Sigmoid colon (tissue), 6 donors: ENCODE measurements at regions not wholly inside any gene's neighbourhood (a gene's known extent, or its start where the extent isn't known, plus 50 kb on each side); places are given as distances from the start of the nearest gene placed in this dataset.
"Not testable (repeated sequence)": the region's sequence is repeated elsewhere in the genome, so short reads cannot be mapped to it uniquely, and the experiment has no call there.

Experiments used
- DNase-seq: peaks from one replicate; pipeline ENCODE4 v3.0.0-alpha.2; 2019
- H3K27ac ChIP-seq, 4 donors: fragments of 200-600 bp; sonication (generic); one replicate each; pipeline ENCODE4 v1.5.1; 2016 to 2019; ENCODE audit warnings: mild to moderate bottlenecking in 1 of 4
- H3K27me3 ChIP-seq, 3 donors: fragments of 200-600 bp; sonication (generic); one replicate each; pipeline ENCODE4 v1.5.1; 2019; ENCODE audit warnings: mild to moderate bottlenecking in 1 of 3
- H3K36me3 ChIP-seq, 4 donors: fragments of 200-600 bp; sonication (generic); one replicate each; pipeline ENCODE4 v1.5.1; 2016 to 2019
- H3K4me1 ChIP-seq, 4 donors: fragments of 200-600 bp; sonication (generic); one replicate each; pipeline ENCODE4 v1.5.1; 2017 to 2019
- H3K4me3 ChIP-seq, 4 donors: fragments of 200-600 bp; sonication (generic); one replicate each; pipeline ENCODE4 v1.5.1; 2017 to 2019; ENCODE audit warnings: mild to moderate bottlenecking in 2 of 4, moderate library complexity in 1 of 4
- H3K9me3 ChIP-seq, 4 donors: fragments of 200-600 bp in 3 of 4; sonication (generic) in 3 of 4; one replicate each; pipeline versions ENCODE4 v1.5.1 to v1.6.1; 2013 to 2019
- CTCF ChIP-seq, 4 experiments: fragments of 450-650 bp in 3 of 4; fragments of 200-600 bp in 1 of 4; IDR thresholded peaks; one replicate each; pipeline ENCODE4 v1.5.1; 2016 to 2019; ENCODE audit warnings: antibody characterized with exemption in 4 of 4, mild to moderate bottlenecking in 3 of 4, moderate library complexity in 2 of 4
- EP300 ChIP-seq, 4 donors: sonication (generic); formaldehyde crosslinking; IDR thresholded peaks; one replicate each; pipeline ENCODE4 v1.6.1; 2017; ENCODE audit warnings: antibody characterized with exemption in 4 of 4
- POLR2A ChIP-seq, 2 donors: fragments of 450-650 bp; IDR thresholded peaks; one replicate each; pipeline ENCODE4 v1.6.1; 2016; ENCODE audit warnings: antibody characterized with exemption in 2 of 2, mild to moderate bottlenecking in 2 of 2, moderate library complexity in 2 of 2
- POLR2AphosphoS5 ChIP-seq, 4 donors: sonication (generic); formaldehyde crosslinking; IDR thresholded peaks; one replicate each; pipeline ENCODE4 v1.6.1; 2017; ENCODE audit warnings: antibody characterized with exemption in 4 of 4
- WGBS, 2 donors: extraction: QIAGEN DNeasy Blood & Tissue Kit; methylation state at CpG; one replicate each; pipeline ENCODE4 v1.1.7; 2013; 5-methylcytosine and 5-hydroxymethylcytosine counted together
- intact Hi-C: fragments of 100-400 bp; cut with DNase I; formaldehyde crosslinking; loops from one replicate; pipeline ENCODE4 v1.15.1; 2023
- donor health status: healthy with polysubstance abuse.
- donor health status: healthy.

GRCh38 chr1:194640322-194640721 lies 1453.9 kb upstream of the B3GALT2 start:
- intact Hi-C loops, result no loop called here
- no peaks in the 10 kb centered on the region for H3K27me3 ChIP-seq
- 93 to 98% methylated on average over 2 of the region's 2 CpGs for WGBS, 2 donors

GRCh38 chr1:194629011-194629410 lies 1442.6 kb upstream of the B3GALT2 start:
- Histone ChIP-seq H3K4me3 (no peak overlapping the region), H3K36me3 (no peaks in the 10 kb centered on the region), H3K4me1 (no peaks in the 10 kb centered on the region), H3K27ac (no peak overlapping the region), H3K27me3 (no peaks in the 10 kb centered on the region), H3K9me3 (no peaks in the 10 kb centered on the region)
- DNase-seq, result no peak
- intact Hi-C loops, result no loop called here
- TF ChIP-seq POLR2A (IDR thresholded peaks at IDR 0.05), result no peak
- no peak for TF ChIP-seq CTCF (IDR thresholded peaks at IDR 0.05)
- TF ChIP-seq EP300 (IDR thresholded peaks at IDR 0.05), result no peak
- no peak for TF ChIP-seq POLR2AphosphoS5 (IDR thresholded peaks at IDR 0.05)
- 69 to 86% methylated on average over 2 of the region's 2 CpGs for WGBS, 2 donors

More at GRCh38 chr1:194640322-194640721, 1453.9 kb upstream of the B3GALT2 start:
- Histone ChIP-seq H3K27ac (no peak overlapping the region), H3K4me1 (no peaks in the 10 kb centered on the region), H3K9me3 (peaks cover 0 to 3% (median 0%) of the 10 kb centered on the region in 4 donors), H3K4me3 (no peak overlapping the region), H3K36me3 (no peaks in the 10 kb centered on the region)
- no peak for TF ChIP-seq POLR2AphosphoS5 (IDR thresholded peaks at IDR 0.05)
- no peak for TF ChIP-seq EP300 (IDR thresholded peaks at IDR 0.05)
- no peak for TF ChIP-seq POLR2A (IDR thresholded peaks at IDR 0.05)
- no peak for TF ChIP-seq CTCF (IDR thresholded peaks at IDR 0.05)
- no peak for DNase-seq

- no peaks in the 10 kb centered on the region for H3K27me3 ChIP-seq
- no peaks in the 10 kb centered on the region for H3K36me3 ChIP-seq
- H3K4me3 ChIP-seq, result no peak overlapping the region
- H3K4me1 ChIP-seq, result no peaks in the 10 kb centered on the region
- no peaks in the 10 kb centered on the region for H3K9me3 ChIP-seq
- no peak for DNase-seq
- TF ChIP-seq EP300 (IDR thresholded peaks at IDR 0.05) (no peak), CTCF (IDR thresholded peaks at IDR 0.05) (no peak), POLR2AphosphoS5 (IDR thresholded peaks at IDR 0.05) (no peak), POLR2A (IDR thresholded peaks at IDR 0.05) (no peak)
- H3K27ac ChIP-seq, result no peak overlapping the region
- 96 to 97% methylated on average over 4 of the region's 4 CpGs for WGBS, 2 donors
- intact Hi-C loops, result no loop called here
Observed at GRCh38 chr1:194624833-194625232, 1438.4 kb upstream of the B3GALT2 start.

GRCh38 chr1:194618101-194618500 lies 1431.7 kb upstream of the B3GALT2 start:
- no peaks in the 10 kb centered on the region for H3K36me3 ChIP-seq
- peaks cover 0 to 4% (median 1%) of the 10 kb centered on the region in 4 donors for H3K9me3 ChIP-seq
- WGBS, 2 donors, result 69 to 92% methylated on average over 2 of the region's 2 CpGs
- intact Hi-C loops, result no loop called here
- H3K4me3 ChIP-seq, result no peak overlapping the region
- TF ChIP-seq CTCF (IDR thresholded peaks at IDR 0.05), result no peak
- no peak for TF ChIP-seq POLR2AphosphoS5 (IDR thresholded peaks at IDR 0.05)
- no peak for TF ChIP-seq EP300 (IDR thresholded peaks at IDR 0.05)
- no peak for TF ChIP-seq POLR2A (IDR thresholded peaks at IDR 0.05)
- no peaks in the 10 kb centered on the region for H3K27me3 ChIP-seq
- DNase-seq, result no peak
- H3K4me1 ChIP-seq, result no peaks in the 10 kb centered on the region
- no peak overlapping the region for H3K27ac ChIP-seq

- 91 to 93% methylated on average over 6 of the region's 6 CpGs for WGBS, 2 donors
- H3K27ac ChIP-seq, H3K27me3 ChIP-seq, H3K4me1 ChIP-seq, H3K9me3 ChIP-seq, H3K4me3 ChIP-seq, DNase-seq, intact Hi-C loops, H3K36me3 ChIP-seq: not testable (repeated sequence)
Observed at GRCh38 chr1:194617272-194617671, 1430.9 kb upstream of the B3GALT2 start.
